H4 (cell line): ENCODE measurements at regions not wholly inside any gene's neighbourhood (a gene's known extent, or its start where the extent isn't known, plus 50 kb on each side); places are given as distances from the start of the nearest gene placed in this dataset.

Experiments
- DNase-seq: peaks from one replicate; pipeline ENCODE4 v3.0.0-alpha.2; 2015; ENCODE audit warnings: low spot score

- peak; percentile 13 for DNase-seq
Observed at GRCh38 chr5:121737120-121737519, 114.6 kb upstream of the FTMT start.

GRCh38 chr5:121741156-121741555 is 110.5 kb upstream of the FTMT start:
- no peak for DNase-seq

- no peak for DNase-seq
Observed at GRCh38 chr5:121744577-121744976, 107.1 kb upstream of the FTMT start.

- DNase-seq, result no peak
Observed at GRCh38 chr5:121745407-121745806, 106.3 kb upstream of the FTMT start.

- DNase-seq, result no peak
Observed at GRCh38 chr5:121746763-121747162, 104.9 kb upstream of the FTMT start.

- no peak for DNase-seq
Observed at GRCh38 chr5:121748686-121749085, 103.0 kb upstream of the FTMT start.

GRCh38 chr5:121752149-121752548 is 99.5 kb upstream of the FTMT start:
- DNase-seq, result no peak

- DNase-seq, result no peak
Observed at GRCh38 chr5:121755266-121755665, 96.4 kb upstream of the FTMT start.

- DNase-seq, result no peak
Observed at GRCh38 chr5:121757753-121758152, 93.9 kb upstream of the FTMT start.

GRCh38 chr5:121758615-121759014 is 93.1 kb upstream of the FTMT start:
- no peak for DNase-seq

- no peak for DNase-seq
Observed at GRCh38 chr5:121762426-121762825, 89.3 kb upstream of the FTMT start.

- no peak for DNase-seq
Observed at GRCh38 chr5:121763665-121764064, 88.0 kb upstream of the FTMT start.

- no peak for DNase-seq
Observed at GRCh38 chr5:121780406-121780805, 71.3 kb upstream of the FTMT start.

GRCh38 chr5:121783700-121784099 is 68.0 kb upstream of the FTMT start:
- no peak for DNase-seq

GRCh38 chr5:121793791-121794190 is 57.9 kb upstream of the FTMT start:
- no peak for DNase-seq

- no peak for DNase-seq
Observed at GRCh38 chr5:121795511-121795910, 56.2 kb upstream of the FTMT start.

- no peak for DNase-seq
Observed at GRCh38 chr5:121797681-121798518, 53.8 kb upstream of the FTMT start.
